ENCODE measurements at regions not wholly inside any gene's neighbourhood (a gene's known extent, or its start where the extent isn't known, plus 50 kb on each side); places are given as distances from the start of the nearest gene placed in this dataset.
"Not testable (repeated sequence)": the region's sequence is repeated elsewhere in the genome, so short reads cannot be mapped to it uniquely, and the experiment has no call there.

GRCh38 chr10:118917701-118918100, 111.8 kb upstream of the NANOS1 start:
- no peak for DNase-seq

DNA sequence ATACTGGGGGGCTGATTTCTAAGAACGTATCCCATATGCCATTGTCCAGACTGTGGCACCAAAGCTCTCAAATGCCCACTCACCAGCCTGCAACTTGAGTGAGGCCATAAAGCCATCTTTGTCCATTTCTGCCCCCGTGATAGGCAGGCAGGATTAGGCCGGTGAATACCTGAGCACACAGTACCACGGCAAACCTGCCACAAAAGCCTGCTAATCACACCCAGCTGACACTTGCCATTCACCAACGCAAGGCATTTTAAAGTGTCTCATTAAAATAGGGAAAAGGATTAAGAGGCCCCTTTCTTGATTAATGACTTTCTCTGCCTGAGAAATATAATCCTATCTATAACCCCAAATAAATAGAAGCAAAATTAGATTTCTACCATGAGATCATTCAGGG, 111.4 kb upstream of the NANOS1 start:
- DNase-seq: no peak

GRCh38 chr10:118918587-118918986, 110.9 kb upstream of the NANOS1 start:
- no peak for DNase-seq

GRCh38 chr10:118920206-118920605, 109.3 kb upstream of the NANOS1 start:
- DNase-seq: no peak

DNA sequence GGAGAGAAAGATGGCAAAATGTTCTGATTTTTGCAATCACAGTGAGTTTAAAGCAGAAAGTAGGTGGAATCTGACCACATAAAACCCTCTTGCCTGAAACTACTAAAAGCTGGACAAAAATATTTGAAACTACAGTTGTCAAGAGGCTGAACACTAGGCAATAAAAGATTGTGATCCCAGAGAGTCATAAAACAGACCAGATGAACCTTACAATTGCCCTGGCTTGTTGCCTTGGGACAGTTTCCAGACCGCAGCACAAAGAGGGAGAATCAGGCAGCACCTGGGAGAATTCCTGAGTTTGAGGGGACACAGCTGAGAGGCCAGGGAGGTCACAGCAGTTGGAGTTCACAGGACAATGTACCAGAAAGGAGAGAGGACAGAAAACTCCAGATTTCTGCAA, 107.3 kb upstream of the NANOS1 start:
- DNase-seq: no peak

GRCh38 chr10:118922972-118923371, 106.5 kb upstream of the NANOS1 start:
- DNase-seq: no peak

- DNase-seq: no peak
These were observed 105.0 kb upstream of the NANOS1 start for GRCh38 chr10:118924493-118924892.

- no peak for DNase-seq
These were observed 104.0 kb upstream of the NANOS1 start for GRCh38 chr10:118925404-118926071.

GRCh38 chr10:118926072-118926417, 103.5 kb upstream of the NANOS1 start:
- DNase-seq: no peak

DNA sequence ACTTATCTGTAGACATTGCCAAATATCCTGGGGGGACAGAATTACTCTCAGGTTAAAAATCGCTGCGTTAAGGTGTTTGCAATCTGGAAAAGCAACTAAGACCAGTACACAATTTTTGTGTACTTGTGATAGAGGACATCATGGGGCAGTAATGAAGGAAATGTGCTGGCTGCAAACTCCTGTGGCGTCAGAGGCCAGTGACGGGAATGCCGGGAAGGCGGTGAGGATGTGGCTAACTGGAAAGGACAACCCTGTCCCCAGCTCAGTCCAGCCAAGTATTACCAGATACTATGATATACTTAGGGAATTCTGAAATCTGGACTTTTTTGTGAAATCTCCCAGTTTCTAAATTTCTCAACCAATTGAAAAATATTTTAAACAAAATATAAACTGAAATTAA, 103.1 kb upstream of the NANOS1 start:
- no peak for DNase-seq

DNA sequence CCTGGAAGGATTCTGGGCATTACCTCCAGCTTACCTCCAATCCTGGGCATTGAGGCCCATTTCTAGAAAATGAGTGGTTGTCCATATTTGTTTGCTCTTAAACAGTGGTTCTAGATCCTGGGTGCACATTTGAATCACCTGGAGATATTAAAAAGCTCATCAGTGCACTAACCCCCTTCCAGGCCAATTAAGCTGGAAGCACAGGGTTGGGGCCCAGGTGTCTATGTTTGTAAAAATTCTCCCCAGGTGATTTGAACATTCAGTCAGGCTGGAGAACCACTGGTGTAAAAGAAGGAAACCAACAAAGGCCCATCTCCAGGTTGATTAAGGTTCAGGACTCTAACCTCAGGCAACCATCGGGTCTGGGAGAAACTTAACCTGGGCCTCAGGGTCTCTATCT, 102.6 kb upstream of the NANOS1 start:
- no peak for DNase-seq

DNA sequence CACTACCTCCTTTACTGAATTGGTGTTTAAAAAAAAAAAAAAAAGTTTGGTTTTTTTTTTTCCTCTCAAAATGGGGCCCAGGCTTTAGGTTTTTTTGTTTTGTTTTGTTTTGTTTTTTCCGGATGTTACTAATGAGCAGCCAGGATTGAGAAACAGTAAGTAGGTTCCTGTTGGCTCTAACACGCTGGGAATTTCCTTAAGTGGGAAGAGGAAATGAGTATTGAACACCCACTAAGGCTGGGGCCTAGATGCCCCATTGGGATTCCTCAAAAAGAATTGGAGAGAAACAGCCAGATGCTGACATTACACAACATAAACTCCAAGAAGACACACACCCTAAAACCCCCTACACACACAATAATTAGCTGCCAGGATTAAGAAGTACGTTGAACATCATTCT, 102.2 kb upstream of the NANOS1 start:
- DNase-seq: no peak

DNA sequence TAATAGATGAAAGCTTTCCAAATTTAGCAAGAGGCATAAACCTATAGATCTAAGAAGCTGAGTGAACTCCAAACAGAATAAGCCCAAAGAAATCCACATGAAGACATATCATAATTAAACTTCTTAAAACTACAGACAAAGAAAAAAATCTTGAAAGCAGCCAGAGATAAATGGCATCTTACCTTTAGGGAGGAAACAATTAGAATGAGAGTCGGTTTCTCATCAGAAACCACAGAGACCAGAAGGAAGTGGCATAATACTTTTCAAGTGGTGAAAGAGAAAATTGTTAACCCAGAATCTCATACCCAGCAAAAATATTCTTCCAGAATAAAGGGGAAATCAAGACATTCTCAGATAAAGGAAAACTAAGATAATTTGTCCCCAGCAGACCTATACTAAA, 98.9 kb upstream of the NANOS1 start:
- no peak for DNase-seq

- DNase-seq: no peak
These were observed 98.1 kb upstream of the NANOS1 start for GRCh38 chr10:118931436-118931835.

- DNase-seq: not testable (repeated sequence)
These were observed 97.4 kb upstream of the NANOS1 start for GRCh38 chr10:118932154-118932553.

DNA sequence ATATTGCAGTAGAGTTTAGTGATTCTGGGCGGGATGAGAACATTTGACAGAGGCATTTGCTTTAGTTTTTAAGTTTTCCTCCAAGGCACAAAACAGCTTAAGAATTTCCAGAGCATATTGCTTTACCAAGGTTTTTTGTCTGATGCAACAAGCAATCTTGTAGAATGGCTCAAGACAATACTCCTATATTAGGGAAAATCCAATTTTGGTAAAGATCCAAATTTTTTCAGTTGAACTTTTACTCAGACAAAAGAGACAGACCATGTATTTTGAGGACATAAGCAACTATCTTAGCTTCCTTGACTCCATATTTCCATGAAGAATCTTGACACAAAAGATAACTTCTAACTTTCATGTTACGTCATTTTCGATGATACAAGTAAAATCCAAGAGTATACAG, 92.3 kb upstream of the NANOS1 start:
- DNase-seq: no peak

- no peak for DNase-seq
These were observed 90.1 kb upstream of the NANOS1 start for GRCh38 chr10:118939211-118940007.

- no peak for DNase-seq
These were observed 89.1 kb upstream of the NANOS1 start for GRCh38 chr10:118940386-118940785.

DNA sequence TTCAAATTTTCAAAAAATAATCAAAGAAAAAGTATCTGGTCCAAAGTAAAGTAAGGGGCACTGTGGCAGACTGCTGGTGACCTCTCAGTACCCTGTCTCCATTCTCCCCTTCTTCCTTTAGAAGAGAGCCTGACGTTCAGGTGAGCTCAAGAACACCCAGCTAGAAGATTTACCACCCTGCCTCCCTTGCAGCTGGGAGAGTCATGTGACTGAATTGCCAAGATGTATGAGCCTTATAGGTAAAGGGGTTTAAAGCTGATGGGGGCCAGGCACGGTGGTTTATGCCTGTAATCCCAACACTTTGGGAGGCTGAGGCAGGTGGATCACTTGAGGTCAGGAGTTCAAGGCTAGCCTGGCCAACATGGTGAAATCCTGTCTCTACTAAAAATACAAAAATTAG, 86.3 kb upstream of the NANOS1 start:
- no peak for DNase-seq

DNA sequence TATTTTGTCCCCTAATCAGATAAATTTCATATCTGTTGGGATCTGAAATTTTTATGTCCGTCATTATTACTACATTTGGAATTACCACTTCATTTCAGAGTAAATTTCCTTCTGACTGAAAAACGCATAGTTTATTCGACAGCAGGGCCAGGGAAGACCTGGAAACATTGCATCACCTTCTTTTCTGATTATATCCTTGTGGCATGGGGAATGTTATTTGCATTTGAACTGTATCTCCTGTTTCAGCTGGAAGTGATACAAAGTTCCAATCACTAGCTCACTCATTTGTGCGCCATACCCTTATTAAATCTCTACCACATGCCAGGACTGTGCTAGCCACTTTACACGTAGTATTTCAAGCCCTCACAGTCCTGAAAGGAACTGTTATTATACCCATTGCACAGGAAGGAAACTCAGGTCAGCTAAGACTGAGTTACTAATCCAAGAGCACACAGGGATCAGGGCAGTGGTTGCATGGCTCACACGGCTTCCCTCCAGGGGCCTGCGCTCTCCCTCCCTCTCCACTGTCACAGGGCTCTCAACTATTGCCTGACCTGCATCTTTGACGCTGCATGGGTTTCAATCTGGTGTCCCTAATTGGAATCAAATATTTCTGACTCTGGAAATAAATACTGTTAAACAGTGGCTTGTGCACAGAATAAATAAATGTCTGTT, 84.4 kb upstream of the NANOS1 start:
- DNase-seq: no peak

DNA sequence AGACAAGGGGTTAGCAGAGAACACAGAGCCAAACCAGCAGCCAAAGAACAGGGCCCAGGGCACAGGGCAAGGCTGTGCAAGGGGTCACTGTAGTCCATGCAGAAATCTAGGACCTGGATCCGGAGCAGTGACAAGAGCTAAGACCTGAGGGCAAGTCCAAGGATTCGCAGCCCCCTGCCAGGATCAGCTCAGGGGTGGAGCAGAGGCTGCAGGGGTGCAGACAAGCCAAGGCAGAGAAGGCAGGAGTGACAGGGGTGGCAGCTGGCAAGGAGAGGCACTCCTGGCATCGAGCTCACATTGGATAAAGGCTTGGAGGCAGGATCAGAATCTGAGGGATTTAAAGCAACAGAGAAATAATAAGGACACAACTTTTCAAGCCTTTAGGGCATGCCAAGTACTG, 80.7 kb upstream of the NANOS1 start:
- DNase-seq: no peak

DNA sequence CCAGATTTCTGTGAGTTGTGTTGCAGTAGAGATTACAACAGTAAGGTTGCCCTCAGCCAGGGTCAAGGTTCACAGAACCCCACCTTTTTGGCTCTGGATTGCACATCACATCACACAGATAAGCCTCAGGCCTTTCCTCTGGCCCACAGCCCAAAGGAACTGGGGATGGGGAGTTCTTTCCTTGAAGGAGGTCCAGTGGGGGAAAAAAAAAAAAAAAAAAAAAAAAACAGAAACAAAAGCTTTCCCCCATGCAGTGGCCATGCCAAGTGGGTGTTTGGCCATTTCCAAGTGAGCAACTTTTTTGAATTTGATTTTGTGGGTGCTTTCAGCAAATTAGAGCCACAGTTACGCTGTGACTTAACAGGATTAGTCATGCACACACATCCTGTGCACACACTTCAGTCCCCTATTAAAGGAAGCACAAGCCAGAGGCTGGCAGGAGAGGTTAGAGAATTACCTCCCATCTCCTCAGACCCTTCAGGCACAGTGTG, 79.3 kb upstream of the NANOS1 start:
- no peak for DNase-seq

GRCh38 chr10:118950997-118951637, 78.4 kb upstream of the NANOS1 start:
- DNase-seq: no peak

Data from CD4-positive, alpha-beta T cell treated with Interleukin-4 for 1 hour (primary cell).